Ovary (tissue), 3 donors: ENCODE measurements at regions not wholly inside any gene's neighbourhood (a gene's known extent, or its start where the extent isn't known, plus 50 kb on each side); places are given as distances from the start of the nearest gene placed in this dataset.

Experiments
- EP300 ChIP-seq: sonication (generic); formaldehyde crosslinking; IDR thresholded peaks from one replicate; pipeline ENCODE4 v1.6.1; 2017; ENCODE audit warnings: antibody characterized with exemption
- TF ChIP-seq, protein P1 (sequence below), 3 donors: fragments of 450-650 bp in 2 of 3; fragments of 200-600 bp in 1 of 3; IDR thresholded peaks; one replicate each; pipeline versions ENCODE4 v1.5.1 to v1.8.0; 2016 to 2022; ENCODE audit warnings: antibody characterized with exemption in 3 of 3, mild to moderate bottlenecking in 1 of 3
- donor health status: DM: no; HTN: no; CAD: no.

DNA sequence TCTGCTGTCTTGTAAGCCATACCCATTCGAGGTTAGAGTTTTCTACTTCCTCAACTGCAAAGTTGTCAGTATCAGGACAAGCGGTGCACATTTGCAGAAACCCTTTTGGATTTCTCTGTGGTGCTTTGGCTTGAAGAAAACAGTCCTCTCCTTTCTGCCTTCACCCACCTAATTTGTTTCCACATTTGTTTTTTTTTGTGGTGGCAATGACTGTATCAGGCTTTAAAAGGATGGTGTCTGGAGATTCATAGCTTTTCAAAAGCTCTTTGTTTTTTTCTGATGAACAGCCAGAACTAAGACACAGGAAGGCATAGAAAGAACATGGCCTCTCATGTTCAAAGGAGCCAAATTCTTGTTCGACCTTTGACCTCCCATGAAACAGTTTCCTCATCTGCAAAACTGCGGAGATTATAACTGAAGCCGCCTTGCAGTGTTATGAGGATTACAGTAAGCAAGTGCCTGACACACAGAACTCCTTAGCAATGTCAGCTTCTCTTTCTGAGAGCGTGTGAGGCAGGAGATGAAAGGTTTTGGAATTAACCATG, 270.6 kb upstream of the TBX3 start:
- TF ChIP-seq, protein P1, sequence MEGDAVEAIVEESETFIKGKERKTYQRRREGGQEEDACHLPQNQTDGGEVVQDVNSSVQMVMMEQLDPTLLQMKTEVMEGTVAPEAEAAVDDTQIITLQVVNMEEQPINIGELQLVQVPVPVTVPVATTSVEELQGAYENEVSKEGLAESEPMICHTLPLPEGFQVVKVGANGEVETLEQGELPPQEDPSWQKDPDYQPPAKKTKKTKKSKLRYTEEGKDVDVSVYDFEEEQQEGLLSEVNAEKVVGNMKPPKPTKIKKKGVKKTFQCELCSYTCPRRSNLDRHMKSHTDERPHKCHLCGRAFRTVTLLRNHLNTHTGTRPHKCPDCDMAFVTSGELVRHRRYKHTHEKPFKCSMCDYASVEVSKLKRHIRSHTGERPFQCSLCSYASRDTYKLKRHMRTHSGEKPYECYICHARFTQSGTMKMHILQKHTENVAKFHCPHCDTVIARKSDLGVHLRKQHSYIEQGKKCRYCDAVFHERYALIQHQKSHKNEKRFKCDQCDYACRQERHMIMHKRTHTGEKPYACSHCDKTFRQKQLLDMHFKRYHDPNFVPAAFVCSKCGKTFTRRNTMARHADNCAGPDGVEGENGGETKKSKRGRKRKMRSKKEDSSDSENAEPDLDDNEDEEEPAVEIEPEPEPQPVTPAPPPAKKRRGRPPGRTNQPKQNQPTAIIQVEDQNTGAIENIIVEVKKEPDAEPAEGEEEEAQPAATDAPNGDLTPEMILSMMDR (IDR thresholded peaks at IDR 0.05): no peak
- no peak for TF ChIP-seq EP300
